Stromal cell of bone marrow (primary cell): ENCODE measurements at regions not wholly inside any gene's neighbourhood (a gene's known extent, or its start where the extent isn't known, plus 50 kb on each side); places are given as distances from the start of the nearest gene placed in this dataset.

ENCODE experiments used
- DNase-seq: peaks from one replicate; pipeline ENCODE4 v3.0.0-alpha.2; 2012; ENCODE audit warnings: low read depth

GRCh38 chr18:45168866-45169600, 446.2 kb upstream of the SLC14A2 start:
- DNase-seq: peak; percentile 87

- DNase-seq: peak; percentile 96
Observed at GRCh38 chr18:45169610-45170009, 445.7 kb upstream of the SLC14A2 start.

- DNase-seq: peak; percentile 50
Observed at GRCh38 chr18:45171679-45172191, 443.5 kb upstream of the SLC14A2 start.

GRCh38 chr18:45173327-45173726, 441.9 kb upstream of the SLC14A2 start:
- no peak for DNase-seq

GRCh38 chr18:45173799-45174519, 441.3 kb upstream of the SLC14A2 start:
- DNase-seq: no peak

GRCh38 chr18:45174629-45175136, 440.6 kb upstream of the SLC14A2 start:
- DNase-seq: no peak

GRCh38 chr18:45175511-45175910, 439.8 kb upstream of the SLC14A2 start:
- DNase-seq: no peak

GRCh38 chr18:45186832-45187231, 428.4 kb upstream of the SLC14A2 start:
- DNase-seq: no peak

GRCh38 chr18:45191795-45192194, 423.5 kb upstream of the SLC14A2 start:
- no peak for DNase-seq

GRCh38 chr18:45197526-45197970, 417.7 kb upstream of the SLC14A2 start:
- peak; percentile 15 for DNase-seq

GRCh38 chr18:45198526-45198925, 416.8 kb upstream of the SLC14A2 start:
- no peak for DNase-seq

- no peak for DNase-seq
Observed at GRCh38 chr18:45201029-45201428, 414.2 kb upstream of the SLC14A2 start.

GRCh38 chr18:45201489-45201888, 413.8 kb upstream of the SLC14A2 start:
- peak; percentile 20 for DNase-seq

GRCh38 chr18:45202061-45202460, 413.2 kb upstream of the SLC14A2 start:
- no peak for DNase-seq

- DNase-seq: no peak
Observed at GRCh38 chr18:45203677-45204076, 411.6 kb upstream of the SLC14A2 start.

- no peak for DNase-seq
Observed at GRCh38 chr18:45207328-45207727, 407.9 kb upstream of the SLC14A2 start.

GRCh38 chr18:45208164-45208563, 407.1 kb upstream of the SLC14A2 start:
- no peak for DNase-seq

- DNase-seq: peak; percentile 57
Observed at GRCh38 chr18:45212181-45213039, 402.9 kb upstream of the SLC14A2 start.

GRCh38 chr18:45213040-45213333, 402.3 kb upstream of the SLC14A2 start:
- no peak for DNase-seq

GRCh38 chr18:45218436-45218835, 396.8 kb upstream of the SLC14A2 start:
- no peak for DNase-seq

GRCh38 chr18:45221363-45221762, 393.9 kb upstream of the SLC14A2 start:
- peak; percentile 58 for DNase-seq

GRCh38 chr18:45222180-45222579, 393.1 kb upstream of the SLC14A2 start:
- no peak for DNase-seq
